Cardiac septum (tissue), 1 donor: ENCODE measurements at regions not wholly inside any gene's neighbourhood (a gene's known extent, or its start where the extent isn't known, plus 50 kb on each side); places are given as distances from the start of the nearest gene placed in this dataset.
A peak's percentile ranks its signal among the peaks of the same experiment; 100 is the strongest.

Source experiments
- DNase-seq: peaks from one replicate; pipeline ENCODE4 v3.0.0-alpha.2; 2020; ENCODE audit warnings: low spot score
- intact Hi-C: fragments of 100-400 bp; cut with DNase I; formaldehyde crosslinking; loops from one replicate; pipeline ENCODE4 v1.14.0; 2022
- donor health status: DM: no; HTN: no; CAD: no.

- intact Hi-C loops: no loop called here
- DNase-seq: peak; percentile 66
These were observed 219.0 kb upstream of the ZMIZ1 start for GRCh38 chr10:78849731-78850130.

GRCh38 chr10:78850644-78851435 is 217.9 kb upstream of the ZMIZ1 start:
- peak; percentile 59 for DNase-seq
- intact Hi-C loops: no loop called here

- DNase-seq: peak; percentile 63
- intact Hi-C loops: no loop called here
These were observed 217.1 kb upstream of the ZMIZ1 start for GRCh38 chr10:78851647-78852046.

- intact Hi-C loops: no loop called here
- peak; percentile 61 for DNase-seq
These were observed 216.1 kb upstream of the ZMIZ1 start for GRCh38 chr10:78852466-78853240.

- intact Hi-C loops: no loop called here
- no peak for DNase-seq
These were observed 214.9 kb upstream of the ZMIZ1 start for GRCh38 chr10:78853864-78854263.

- intact Hi-C loops: loop anchor here (5.0 kb wide), 1 partner anchor 211 kb away; the partner anchor contains the start of gene ZMIZ1
- peak; percentile 76 for DNase-seq
These were observed 212.3 kb upstream of the ZMIZ1 start for GRCh38 chr10:78856421-78856820.

GRCh38 chr10:78857193-78857592 is 211.6 kb upstream of the ZMIZ1 start:
- intact Hi-C loops: loop anchor here (5.0 kb wide), 1 partner anchor 210 kb away; the partner anchor contains the start of gene ZMIZ1

GRCh38 chr10:78859266-78859665 is 209.5 kb upstream of the ZMIZ1 start:
- intact Hi-C loops: loop anchor here (5.0 kb wide), 1 partner anchor 208 kb away; the partner anchor contains the start of gene ZMIZ1
- DNase-seq: peak; percentile 57

More at GRCh38 chr10:78857193-78857592, 211.6 kb upstream of the ZMIZ1 start:
- peak; percentile 26 for DNase-seq

- DNase-seq: peak; percentile 44
- intact Hi-C loops: loop anchor here (5.0 kb wide), 1 partner anchor 208 kb away; the partner anchor contains the start of gene ZMIZ1
These were observed 209.0 kb upstream of the ZMIZ1 start for GRCh38 chr10:78859769-78860168.

- DNase-seq: no peak
- intact Hi-C loops: no loop called here
These were observed 208.4 kb upstream of the ZMIZ1 start for GRCh38 chr10:78860260-78860914.

- intact Hi-C loops: no loop called here
- no peak for DNase-seq
These were observed 207.0 kb upstream of the ZMIZ1 start for GRCh38 chr10:78861529-78862327.

GRCh38 chr10:78862328-78862640 is 206.5 kb upstream of the ZMIZ1 start:
- DNase-seq: no peak
- intact Hi-C loops: no loop called here

- DNase-seq: peak; percentile 47
- intact Hi-C loops: no loop called here
These were observed 205.4 kb upstream of the ZMIZ1 start for GRCh38 chr10:78863140-78863905.

GRCh38 chr10:78863906-78864239 is 204.9 kb upstream of the ZMIZ1 start:
- intact Hi-C loops: no loop called here
- DNase-seq: no peak

- no peak for DNase-seq
- intact Hi-C loops: no loop called here
These were observed 203.8 kb upstream of the ZMIZ1 start for GRCh38 chr10:78864761-78865537.

GRCh38 chr10:78865538-78865875 is 203.3 kb upstream of the ZMIZ1 start:
- DNase-seq: peak; percentile 67
- intact Hi-C loops: no loop called here

GRCh38 chr10:78865931-78866717 is 202.6 kb upstream of the ZMIZ1 start:
- intact Hi-C loops: no loop called here
- peak; percentile 41 for DNase-seq
